Astrocyte (in vitro differentiated cells and primary cell): ENCODE measurements at regions not wholly inside any gene's neighbourhood (a gene's known extent, or its start where the extent isn't known, plus 50 kb on each side); places are given as distances from the start of the nearest gene placed in this dataset.

ENCODE experiments used
- DNase-seq: peaks from one replicate; pipeline ENCODE4 v3.0.0-alpha.2; 2010; ENCODE audit warnings: low read depth
- FAIRE-seq: peaks from 2 replicates; lab custom pipeline; 2011; peaks lifted over from hg19 to GRCh38; lab: Jason Lieb, UNC
- H2AFZ ChIP-seq: 2 replicates; pipeline ENCODE4 v1.6.0; 2012; ENCODE audit warnings: low read depth, low read length, inconsistent platforms
- H3K27ac ChIP-seq: 2 replicates; pipeline ENCODE4 v1.5.1; 2011; ENCODE audit warnings: low read depth, low read length, inconsistent platforms
- H3K27me3 ChIP-seq: 2 replicates; pipeline ENCODE4 v1.6.0; 2011; ENCODE audit warnings: low read length, inconsistent platforms; ENCODE audit not compliant: insufficient read depth
- H3K36me3 ChIP-seq: 2 replicates; pipeline ENCODE4 v1.5.1; 2011; ENCODE audit warnings: low read length, inconsistent platforms; ENCODE audit not compliant: insufficient read depth
- H3K4me1 ChIP-seq: 2 replicates; pipeline ENCODE4 v1.5.1; 2011; ENCODE audit warnings: low read length, inconsistent platforms; ENCODE audit not compliant: insufficient read depth
- H3K4me2 ChIP-seq: 2 replicates; pipeline ENCODE4 v1.6.0; 2012; ENCODE audit warnings: low read length, inconsistent platforms
- H3K4me3 ChIP-seq: 2 replicates; pipeline ENCODE4 v1.5.1; 2011; ENCODE audit warnings: low read depth, mild to moderate bottlenecking, low read length, inconsistent platforms; ENCODE audit not compliant: insufficient read depth
- H3K79me2 ChIP-seq: 2 replicates; pipeline ENCODE4 v1.6.0; 2012; ENCODE audit warnings: mild to moderate bottlenecking, low read length, inconsistent platforms; ENCODE audit not compliant: insufficient read depth
- H3K9ac ChIP-seq: 2 replicates; pipeline ENCODE4 v1.6.0; 2012; ENCODE audit warnings: mild to moderate bottlenecking, low read length, inconsistent platforms
- H3K9me3 ChIP-seq: 2 replicates; pipeline ENCODE4 v1.5.1; 2012; ENCODE audit warnings: low read depth, mild to moderate bottlenecking, low read length, inconsistent platforms; ENCODE audit not compliant: insufficient read depth
- H4K20me1 ChIP-seq: 2 replicates; pipeline ENCODE4 v1.6.0; 2012; ENCODE audit warnings: low read length, inconsistent platforms; ENCODE audit not compliant: insufficient read depth
- H3K27ac Mint-ChIP-seq: one replicate; pipeline ENCODE4 v1.8.0; 2021; ENCODE audit warnings: mild to moderate bottlenecking, mixed read lengths; ENCODE audit not compliant: unreplicated experiment
- H3K27me3 Mint-ChIP-seq: one replicate; pipeline ENCODE4 v1.8.0; 2021; ENCODE audit warnings: low read depth, mixed read lengths; ENCODE audit not compliant: unreplicated experiment
- H3K36me3 Mint-ChIP-seq: one replicate; pipeline ENCODE4 v1.8.0; 2021; ENCODE audit warnings: low read depth, mixed read lengths; ENCODE audit not compliant: unreplicated experiment
- H3K4me1 Mint-ChIP-seq: one replicate; pipeline ENCODE4 v1.8.0; 2021; ENCODE audit warnings: low read depth, mixed read lengths; ENCODE audit not compliant: unreplicated experiment
- H3K4me3 Mint-ChIP-seq: one replicate; pipeline ENCODE4 v1.8.0; 2021; ENCODE audit warnings: mild to moderate bottlenecking, moderate library complexity, mixed read lengths; ENCODE audit not compliant: unreplicated experiment
- H3K9me3 Mint-ChIP-seq: one replicate; pipeline ENCODE4 v1.8.0; 2021; ENCODE audit warnings: mild to moderate bottlenecking, mixed read lengths; ENCODE audit not compliant: unreplicated experiment
- EZH2 ChIP-seq: IDR thresholded peaks from 2 replicates; pipeline ENCODE4 v1.6.1; 2012; ENCODE audit warnings: mild to moderate bottlenecking, low read length, inconsistent platforms; ENCODE audit not compliant: insufficient read depth
- TF ChIP-seq, protein P1 (sequence below): IDR thresholded peaks from 2 replicates; pipeline ENCODE4 v1.5.1; 2011; ENCODE audit warnings: low read depth, mild to moderate bottlenecking, inconsistent platforms, low read length, moderate library complexity; ENCODE audit not compliant: insufficient read depth

DNA sequence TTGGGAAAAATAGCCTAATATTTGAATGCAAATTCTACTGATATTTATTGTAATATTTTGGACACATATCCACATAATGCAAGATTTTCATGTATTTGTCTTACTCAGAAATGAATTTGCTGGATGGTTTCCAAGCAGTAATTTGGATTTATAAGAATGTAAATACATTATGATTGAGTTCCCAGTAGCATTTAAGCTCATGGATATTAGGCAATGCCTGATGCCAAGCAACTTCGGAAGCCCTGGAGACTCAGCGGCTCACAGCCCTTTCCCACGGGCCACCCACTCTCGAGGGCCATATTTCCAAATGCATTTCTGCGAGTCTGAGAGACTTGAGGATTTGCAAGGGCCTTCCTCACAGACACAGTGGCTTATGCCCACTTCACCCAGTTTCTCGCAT lies 62.1 kb upstream of the MYOCD start:
- no peak overlapping the region for H2AFZ ChIP-seq
- H3K4me3 ChIP-seq = no peak overlapping the region
- no peak overlapping the region for H3K9ac ChIP-seq
- TF ChIP-seq, protein P1, sequence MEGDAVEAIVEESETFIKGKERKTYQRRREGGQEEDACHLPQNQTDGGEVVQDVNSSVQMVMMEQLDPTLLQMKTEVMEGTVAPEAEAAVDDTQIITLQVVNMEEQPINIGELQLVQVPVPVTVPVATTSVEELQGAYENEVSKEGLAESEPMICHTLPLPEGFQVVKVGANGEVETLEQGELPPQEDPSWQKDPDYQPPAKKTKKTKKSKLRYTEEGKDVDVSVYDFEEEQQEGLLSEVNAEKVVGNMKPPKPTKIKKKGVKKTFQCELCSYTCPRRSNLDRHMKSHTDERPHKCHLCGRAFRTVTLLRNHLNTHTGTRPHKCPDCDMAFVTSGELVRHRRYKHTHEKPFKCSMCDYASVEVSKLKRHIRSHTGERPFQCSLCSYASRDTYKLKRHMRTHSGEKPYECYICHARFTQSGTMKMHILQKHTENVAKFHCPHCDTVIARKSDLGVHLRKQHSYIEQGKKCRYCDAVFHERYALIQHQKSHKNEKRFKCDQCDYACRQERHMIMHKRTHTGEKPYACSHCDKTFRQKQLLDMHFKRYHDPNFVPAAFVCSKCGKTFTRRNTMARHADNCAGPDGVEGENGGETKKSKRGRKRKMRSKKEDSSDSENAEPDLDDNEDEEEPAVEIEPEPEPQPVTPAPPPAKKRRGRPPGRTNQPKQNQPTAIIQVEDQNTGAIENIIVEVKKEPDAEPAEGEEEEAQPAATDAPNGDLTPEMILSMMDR = no peak
- no peak for TF ChIP-seq EZH2
- no peak for DNase-seq
- peaks cover 7% of the 10 kb centered on the region for H3K4me1 Mint-ChIP-seq
- no peaks in the 10 kb centered on the region for H3K9me3 ChIP-seq
- H3K27me3 ChIP-seq = no peaks in the 10 kb centered on the region
- FAIRE-seq = no peak
- H3K9me3 Mint-ChIP-seq = no peaks in the 10 kb centered on the region
- no peaks in the 10 kb centered on the region for H3K27me3 Mint-ChIP-seq
- H3K27ac ChIP-seq = no peak overlapping the region
- peaks cover 7% of the 10 kb centered on the region for H3K4me1 ChIP-seq
- no peaks in the 10 kb centered on the region for H3K36me3 Mint-ChIP-seq
- H3K27ac Mint-ChIP-seq = no peak overlapping the region
- H4K20me1 ChIP-seq = no peaks in the 10 kb centered on the region
- H3K36me3 ChIP-seq = no peaks in the 10 kb centered on the region
- no peaks in the 10 kb centered on the region for H3K79me2 ChIP-seq
- no peak overlapping the region for H3K4me3 Mint-ChIP-seq
- no peak overlapping the region for H3K4me2 ChIP-seq

DNA sequence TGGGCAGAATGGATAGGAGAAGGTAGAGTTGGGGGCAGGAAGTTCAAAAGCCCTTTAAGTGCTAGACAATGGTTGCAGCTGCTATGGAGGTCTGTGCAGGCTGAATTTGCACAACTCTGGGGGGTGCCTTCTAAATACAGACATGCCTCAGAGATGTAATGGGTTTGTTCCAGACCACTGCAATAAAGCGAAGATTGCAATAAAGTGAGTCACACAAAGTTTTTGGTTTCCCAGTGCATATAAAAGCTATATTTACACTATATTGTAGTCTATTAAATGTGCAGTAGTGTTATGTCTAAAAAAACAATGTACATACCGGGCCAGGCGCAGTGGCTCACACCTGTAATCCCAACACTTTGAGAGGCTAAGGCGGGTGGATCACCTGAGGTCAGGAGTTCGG lies 60.5 kb upstream of the MYOCD start:
- Histone ChIP-seq H3K9ac (no peak overlapping the region), H3K4me2 (peak overlapping the region; percentile 36), H2AFZ (no peak overlapping the region), H3K4me3 (no peak overlapping the region), H3K9me3 (no peaks in the 10 kb centered on the region), H3K36me3 (no peaks in the 10 kb centered on the region), H4K20me1 (no peaks in the 10 kb centered on the region), H3K4me1 (peaks cover 7% of the 10 kb centered on the region), H3K27ac (no peak overlapping the region), H3K79me2 (no peaks in the 10 kb centered on the region), H3K27me3 (no peaks in the 10 kb centered on the region)
- no peak overlapping the region for H3K4me3 Mint-ChIP-seq
- H3K9me3 Mint-ChIP-seq = no peaks in the 10 kb centered on the region
- DNase-seq = peak; percentile 63
- no peak overlapping the region for H3K27ac Mint-ChIP-seq
- no peak for FAIRE-seq
- no peaks in the 10 kb centered on the region for H3K4me1 Mint-ChIP-seq
- TF ChIP-seq, protein P1 = no peak
- TF ChIP-seq EZH2 = no peak
- H3K36me3 Mint-ChIP-seq = no peaks in the 10 kb centered on the region
- peaks cover 4% of the 10 kb centered on the region for H3K27me3 Mint-ChIP-seq

DNA sequence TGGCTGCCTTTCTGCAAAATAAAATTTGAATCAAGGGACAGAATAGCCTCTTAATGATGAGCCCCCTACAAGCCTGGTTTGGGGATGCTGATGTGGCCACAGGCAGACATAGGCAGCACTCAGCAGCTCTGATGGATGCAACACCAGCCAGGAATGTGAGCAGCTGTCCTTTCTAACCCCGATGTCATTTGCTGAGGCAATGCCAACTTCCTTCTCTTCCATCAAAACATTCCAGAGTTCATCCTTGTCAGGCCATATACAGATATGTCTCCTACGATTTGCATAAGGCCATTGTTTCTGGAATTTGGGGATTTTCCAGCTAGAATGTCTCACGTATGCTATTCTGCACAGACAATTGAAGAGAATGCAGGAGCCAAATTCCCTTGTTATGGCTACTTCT lies 52.1 kb upstream of the MYOCD start:
- no peak overlapping the region for H3K9ac ChIP-seq
- H4K20me1 ChIP-seq = no peaks in the 10 kb centered on the region
- peaks cover 4% of the 10 kb centered on the region for H3K27me3 Mint-ChIP-seq
- H3K4me1 Mint-ChIP-seq = peaks cover 7% of the 10 kb centered on the region
- H3K36me3 Mint-ChIP-seq = no peaks in the 10 kb centered on the region
- peaks cover 9% of the 10 kb centered on the region for H3K4me1 ChIP-seq
- FAIRE-seq (peak; percentile 83), DNase-seq (peak; percentile 54)
- H3K36me3 ChIP-seq = no peaks in the 10 kb centered on the region
- H3K4me3 Mint-ChIP-seq = no peak overlapping the region
- peak overlapping the region; percentile 40 for H2AFZ ChIP-seq
- no peaks in the 10 kb centered on the region for H3K9me3 ChIP-seq
- H3K4me3 ChIP-seq = no peak overlapping the region
- peak overlapping the region; percentile 42 for H3K4me2 ChIP-seq
- H3K27me3 ChIP-seq = no peaks in the 10 kb centered on the region
- peaks cover 6% of the 10 kb centered on the region for H3K9me3 Mint-ChIP-seq
- peak overlapping the region; percentile 26 for H3K27ac ChIP-seq
- TF ChIP-seq, protein P1 = no peak
- TF ChIP-seq EZH2 = no peak
- H3K27ac Mint-ChIP-seq = peak overlapping the region; percentile 68
- H3K79me2 ChIP-seq = no peaks in the 10 kb centered on the region
